ENCODE measurements at regions not wholly inside any gene's neighbourhood (a gene's known extent, or its start where the extent isn't known, plus 50 kb on each side); places are given as distances from the start of the nearest gene placed in this dataset.

- no peak for DNase-seq
These were observed 98.6 kb downstream of the BCL2L11 start for GRCh38 chr2:111219285-111219684.

GRCh38 chr2:111219734-111220505 lies 99.2 kb downstream of the BCL2L11 start:
- DNase-seq: no peak

GRCh38 chr2:111220962-111221361 lies 100.2 kb downstream of the BCL2L11 start:
- no peak for DNase-seq

DNA sequence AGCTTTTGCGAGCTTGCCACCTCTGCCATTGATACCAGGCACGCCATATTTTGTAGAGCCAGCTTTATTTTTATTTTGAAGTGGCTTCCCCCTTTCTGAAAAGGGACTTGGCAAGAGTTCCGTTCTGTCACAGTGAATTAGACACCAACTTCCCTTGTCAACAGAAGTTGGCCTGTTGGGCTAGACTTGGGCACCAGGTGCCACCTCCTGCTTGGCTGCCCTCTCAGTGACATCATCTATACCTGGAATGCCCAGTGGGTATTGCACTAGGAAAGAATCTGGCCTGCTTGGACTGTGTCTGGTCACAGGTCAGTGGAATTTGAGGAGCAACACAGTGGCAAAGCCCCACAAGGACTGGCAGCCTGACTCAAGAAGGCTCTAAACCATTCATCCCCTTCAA lies 101.0 kb downstream of the BCL2L11 start:
- peak; percentile 21 for DNase-seq

DNA sequence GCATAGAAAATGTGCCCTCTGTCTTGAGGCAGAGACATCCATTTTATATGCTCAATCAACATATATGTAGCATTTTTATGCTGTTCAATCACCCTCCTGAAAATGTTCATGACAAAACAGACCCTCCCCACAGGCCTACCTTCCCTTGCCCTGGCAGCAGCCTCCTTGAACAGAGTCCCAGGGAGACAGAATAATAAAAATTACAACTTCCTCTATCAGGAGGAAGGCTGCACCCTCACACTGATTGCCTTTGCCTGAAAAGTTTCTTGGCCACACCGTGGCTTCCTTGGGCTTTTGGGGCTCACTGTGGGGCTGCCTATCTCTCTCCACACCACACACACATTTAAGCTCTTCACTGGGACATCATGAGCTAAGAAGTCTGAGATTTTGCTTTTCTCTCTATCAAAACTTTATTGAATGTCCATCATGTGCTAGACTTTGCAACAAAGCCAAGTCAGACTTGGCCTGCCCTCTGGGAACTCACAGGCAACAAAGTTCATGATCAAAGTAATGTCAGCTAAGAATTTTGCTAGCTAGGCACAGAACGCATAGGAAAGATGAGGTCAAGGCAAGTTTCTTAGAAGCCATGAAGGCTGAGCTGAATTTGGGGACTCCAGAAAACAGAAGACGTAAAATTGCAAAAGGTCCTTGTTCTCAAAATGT lies 101.6 kb downstream of the BCL2L11 start:
- no peak for DNase-seq

DNA sequence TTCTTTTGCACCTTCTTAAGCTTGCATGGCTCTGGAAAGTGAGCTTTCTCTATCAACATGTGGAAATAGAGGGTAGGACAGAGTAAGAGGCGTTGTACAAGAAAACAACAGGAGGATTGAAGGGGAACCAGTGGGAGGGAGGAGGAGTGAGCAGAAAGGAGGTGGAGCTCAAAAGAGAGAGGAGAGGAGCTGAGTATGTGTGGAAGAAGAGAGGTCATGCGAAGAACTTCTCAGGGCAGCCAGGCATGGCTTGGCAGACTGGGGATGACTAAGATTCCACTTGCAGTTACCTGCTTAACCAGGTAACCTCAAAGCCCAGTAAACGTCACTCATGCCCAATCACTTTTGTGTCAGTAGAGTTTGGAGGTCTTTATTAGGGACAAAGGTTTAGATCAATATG lies 105.1 kb downstream of the BCL2L11 start:
- DNase-seq: no peak

- DNase-seq: no peak
These were observed 106.4 kb downstream of the BCL2L11 start for GRCh38 chr2:111226876-111227700.

GRCh38 chr2:111227716-111228141 lies 107.0 kb downstream of the BCL2L11 start:
- no peak for DNase-seq

GRCh38 chr2:111231532-111232252 lies 111.0 kb downstream of the BCL2L11 start:
- no peak for DNase-seq

DNA sequence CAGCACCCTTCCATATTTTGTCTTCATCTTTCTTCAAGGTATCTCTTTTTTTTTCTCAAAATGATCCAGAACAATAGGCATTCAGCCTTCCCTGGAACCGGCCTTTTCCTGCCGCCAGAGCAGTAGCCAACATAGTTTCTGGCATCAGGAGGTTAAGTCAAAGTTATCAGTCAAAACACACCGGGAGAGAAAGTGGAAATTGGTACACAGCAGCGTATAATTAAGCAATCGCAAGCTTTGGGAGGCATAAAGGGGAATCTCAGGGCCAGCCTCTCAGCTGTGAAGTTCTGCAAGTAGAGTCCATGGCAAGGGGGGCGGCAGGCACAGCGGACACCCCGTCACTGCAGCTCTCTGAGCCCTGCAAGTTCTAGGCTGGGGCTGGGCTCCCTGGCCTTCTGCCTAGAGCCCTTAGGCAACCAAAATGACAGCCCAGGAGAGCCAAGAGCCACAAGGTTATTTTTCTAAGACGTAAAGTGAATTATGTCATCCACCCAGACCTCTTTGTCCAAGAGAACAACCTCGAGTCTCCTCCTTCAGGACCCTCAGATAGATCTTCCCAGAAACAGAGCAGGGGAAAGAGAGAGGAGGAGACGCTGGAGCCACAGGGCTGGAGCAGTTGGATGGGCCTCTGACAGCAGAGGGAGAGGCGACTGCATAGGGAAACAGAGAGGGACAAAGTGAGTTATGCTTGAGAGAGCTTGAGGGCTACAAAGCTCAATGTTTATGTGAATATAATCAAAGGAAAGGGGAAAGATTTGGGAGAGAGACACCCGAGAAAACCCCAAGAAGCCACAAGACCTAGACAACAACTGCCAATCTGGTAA lies 114.7 kb downstream of the BCL2L11 start:
- no peak for DNase-seq

DNA sequence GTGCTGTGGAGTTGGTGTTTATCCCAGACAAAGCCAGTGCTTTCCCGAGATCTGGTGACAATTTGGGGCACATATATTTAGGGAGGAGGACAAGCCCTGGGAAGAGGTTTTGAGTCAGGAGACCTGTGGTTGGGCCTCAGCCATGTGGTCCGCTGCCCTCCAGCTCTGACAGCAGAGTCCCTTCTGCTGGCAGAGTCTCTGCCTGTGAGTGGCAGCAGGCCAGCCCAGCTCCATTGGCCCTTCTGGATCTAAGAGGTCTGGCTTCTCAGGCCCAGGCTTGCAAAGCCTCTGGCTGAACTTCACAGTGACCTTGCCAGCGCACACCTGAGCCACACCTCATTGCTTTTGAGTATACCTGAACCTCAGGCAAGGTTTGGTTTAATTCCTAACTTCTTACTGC lies 115.3 kb downstream of the BCL2L11 start:
- DNase-seq: no peak

DNA sequence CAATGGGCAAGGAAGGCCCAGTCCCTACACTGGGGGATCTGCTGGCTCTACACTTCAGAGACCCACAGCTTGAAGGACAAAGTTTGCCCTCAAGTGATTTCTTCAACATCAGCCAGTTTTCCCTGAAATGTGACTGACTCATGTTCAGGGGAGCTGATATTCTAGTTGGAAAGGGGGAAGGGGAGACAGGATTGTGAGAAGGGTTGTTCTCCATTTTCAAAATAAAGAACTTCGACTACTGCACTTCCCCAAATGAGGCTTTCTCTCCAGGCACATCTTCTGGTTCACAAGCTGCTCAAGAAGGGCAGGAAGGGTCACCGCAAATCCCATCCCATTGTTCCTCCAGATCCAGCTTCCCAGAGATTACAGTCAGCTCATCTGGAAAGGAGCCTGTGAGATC lies 117.6 kb downstream of the BCL2L11 start:
- DNase-seq: no peak

GRCh38 chr2:111239107-111239506 lies 118.4 kb downstream of the BCL2L11 start:
- no peak for DNase-seq

GRCh38 chr2:111239581-111240249 lies 119.0 kb downstream of the BCL2L11 start:
- DNase-seq: no peak

DNA sequence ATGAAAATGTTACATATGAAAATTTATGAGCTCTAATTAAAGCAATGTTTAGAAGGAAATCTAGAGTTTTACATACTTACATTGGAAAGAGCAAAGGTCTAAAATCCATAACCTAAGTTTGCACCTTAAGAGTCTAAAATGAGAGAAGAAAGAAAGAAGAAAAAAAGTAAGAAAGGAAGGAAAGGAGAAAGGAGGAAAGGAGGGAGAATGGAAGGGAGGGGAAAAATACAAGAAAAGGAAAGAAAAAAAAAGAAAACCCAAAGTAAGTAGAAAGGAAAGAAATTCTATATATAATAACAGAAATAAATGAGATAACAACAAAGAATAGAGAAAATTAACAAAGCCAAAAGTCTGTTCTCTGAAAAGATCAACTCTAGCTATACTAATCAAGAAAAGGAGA lies 122.6 kb downstream of the BCL2L11 start:
- DNase-seq: no peak

DNA sequence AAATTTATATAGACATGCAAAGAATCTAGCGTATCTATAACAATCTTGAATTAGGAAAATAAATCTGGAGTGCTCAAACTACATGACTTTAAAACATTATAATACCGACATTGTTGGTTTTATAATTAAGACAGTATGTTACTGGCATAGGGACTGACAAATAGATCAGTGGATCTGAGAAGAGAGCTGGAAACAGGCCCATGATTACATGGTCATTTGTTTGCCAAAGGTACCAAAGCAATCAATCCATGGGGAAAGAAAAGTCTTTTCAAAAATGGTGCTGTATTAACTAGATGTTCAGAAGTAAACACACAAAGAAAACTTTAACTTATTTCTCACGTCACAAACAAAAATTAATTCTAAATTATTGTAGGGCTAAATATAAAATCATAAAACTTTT lies 124.2 kb downstream of the BCL2L11 start:
- DNase-seq: no peak

GRCh38 chr2:111246620-111247061 lies 125.9 kb downstream of the BCL2L11 start:
- no peak for DNase-seq

- DNase-seq: no peak
These were observed 126.8 kb downstream of the BCL2L11 start for GRCh38 chr2:111247491-111247890.

- no peak for DNase-seq
These were observed 129.1 kb downstream of the BCL2L11 start for GRCh38 chr2:111249806-111250205.

GRCh38 chr2:111250448-111251030 lies 129.8 kb downstream of the BCL2L11 start:
- no peak for DNase-seq

DNA sequence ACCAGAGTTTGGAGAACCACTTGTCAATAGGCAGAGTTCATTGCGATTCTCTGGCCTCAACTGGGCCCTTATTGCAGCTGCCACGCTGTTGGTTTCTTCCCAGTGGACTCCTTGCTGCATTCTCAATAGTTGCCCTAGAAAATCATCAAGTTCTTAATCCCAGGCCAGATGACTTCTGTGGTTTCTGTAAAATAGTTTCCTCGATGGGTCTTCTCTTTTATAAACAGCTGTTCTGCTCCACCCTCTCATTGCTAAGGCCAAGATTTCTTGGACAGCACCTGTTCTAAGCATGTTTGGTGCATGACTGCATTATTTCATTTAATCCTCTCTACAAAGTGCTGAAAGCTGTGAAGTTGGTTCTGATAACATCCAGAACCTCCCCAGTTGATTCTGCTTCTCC lies 131.0 kb downstream of the BCL2L11 start:
- DNase-seq: no peak

Measured in DMS153 (cell line).